ENCODE measurements at regions not wholly inside any gene's neighbourhood (a gene's known extent, or its start where the extent isn't known, plus 50 kb on each side); places are given as distances from the start of the nearest gene placed in this dataset.

DNA sequence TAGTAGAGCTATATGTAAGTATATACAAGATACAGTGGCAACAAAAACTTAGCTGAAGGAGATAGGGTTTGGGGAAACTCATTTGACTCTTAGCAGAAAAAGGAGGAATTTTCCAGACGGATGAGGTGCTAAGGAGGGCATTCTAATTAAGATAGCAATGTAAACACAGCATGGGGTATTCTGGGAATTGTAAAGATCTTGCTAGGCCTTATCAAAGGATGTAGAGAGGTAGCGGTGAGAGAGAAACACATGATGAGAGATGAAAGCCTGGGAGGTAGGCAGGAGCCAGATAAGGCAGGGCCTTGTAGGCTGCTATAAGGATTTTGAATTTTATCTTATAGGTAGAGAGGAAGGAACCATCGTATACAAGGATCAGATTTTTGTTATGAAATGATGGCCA, 106.6 kb upstream of the KCNN2 start:
- H3K36me3 ChIP-seq (ENCODE audit: control insufficient read depth in 3 of 3, insufficient read depth in 3 of 3, low read length in 3 of 3), result no peaks in the 10 kb centered on the region
- H3K9me3 ChIP-seq (ENCODE audit: control insufficient read depth in 3 of 3, low read length in 3 of 3), result no peaks in the 10 kb centered on the region

DNA sequence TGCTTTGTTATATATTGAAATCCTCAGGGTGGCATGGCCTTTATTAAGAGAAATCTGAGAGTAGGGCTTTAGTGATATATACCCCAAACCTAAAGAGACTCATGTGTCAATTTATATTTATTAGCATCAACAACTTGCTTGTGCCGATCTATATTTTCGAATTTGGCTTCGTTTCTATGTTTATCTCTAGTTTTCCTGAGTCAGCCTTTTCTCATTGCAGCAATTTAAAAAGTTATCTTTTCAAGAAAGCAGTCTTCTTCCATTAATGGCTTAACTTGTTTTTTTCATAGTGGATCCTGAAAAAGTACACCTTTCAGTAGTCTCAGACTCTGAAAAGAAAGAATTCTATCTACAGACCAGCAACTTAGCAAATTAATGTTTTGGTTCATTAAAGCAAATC, 99.9 kb upstream of the KCNN2 start:
- Histone ChIP-seq H3K36me3 (ENCODE audit: control insufficient read depth in 3 of 3, insufficient read depth in 3 of 3, low read length in 3 of 3) (no peaks in the 10 kb centered on the region), H3K4me3 (ENCODE audit: low read length in 3 of 3) (no peak overlapping the region), H3K9me3 (ENCODE audit: control insufficient read depth in 3 of 3, low read length in 3 of 3) (no peaks in the 10 kb centered on the region), H3K4me1 (ENCODE audit: control insufficient read depth in 3 of 3, insufficient read depth in 3 of 3, low read length in 3 of 3) (no peaks in the 10 kb centered on the region), H3K27ac (ENCODE audit: low read depth, low read length) (no peak overlapping the region), H3K27me3 (ENCODE audit: control insufficient read depth in 3 of 3, insufficient read depth in 3 of 3, low read length in 3 of 3) (no peaks in the 10 kb centered on the region), H3K9ac (ENCODE audit: low read depth in 1 of 3, low read length in 3 of 3) (no peak overlapping the region)

More for the DNA sequence above, 106.6 kb upstream of the KCNN2 start:
- H3K27ac ChIP-seq (ENCODE audit: low read depth, low read length), result no peak overlapping the region
- H3K4me1 ChIP-seq (ENCODE audit: control insufficient read depth in 3 of 3, insufficient read depth in 3 of 3, low read length in 3 of 3), result no peaks in the 10 kb centered on the region
- H3K27me3 ChIP-seq (ENCODE audit: control insufficient read depth in 3 of 3, insufficient read depth in 3 of 3, low read length in 3 of 3), result no peaks in the 10 kb centered on the region
- no peak overlapping the region for H3K4me3 ChIP-seq (ENCODE audit: low read length in 3 of 3)
- H3K9ac ChIP-seq (ENCODE audit: low read depth in 1 of 3, low read length in 3 of 3), result no peak overlapping the region

DNA sequence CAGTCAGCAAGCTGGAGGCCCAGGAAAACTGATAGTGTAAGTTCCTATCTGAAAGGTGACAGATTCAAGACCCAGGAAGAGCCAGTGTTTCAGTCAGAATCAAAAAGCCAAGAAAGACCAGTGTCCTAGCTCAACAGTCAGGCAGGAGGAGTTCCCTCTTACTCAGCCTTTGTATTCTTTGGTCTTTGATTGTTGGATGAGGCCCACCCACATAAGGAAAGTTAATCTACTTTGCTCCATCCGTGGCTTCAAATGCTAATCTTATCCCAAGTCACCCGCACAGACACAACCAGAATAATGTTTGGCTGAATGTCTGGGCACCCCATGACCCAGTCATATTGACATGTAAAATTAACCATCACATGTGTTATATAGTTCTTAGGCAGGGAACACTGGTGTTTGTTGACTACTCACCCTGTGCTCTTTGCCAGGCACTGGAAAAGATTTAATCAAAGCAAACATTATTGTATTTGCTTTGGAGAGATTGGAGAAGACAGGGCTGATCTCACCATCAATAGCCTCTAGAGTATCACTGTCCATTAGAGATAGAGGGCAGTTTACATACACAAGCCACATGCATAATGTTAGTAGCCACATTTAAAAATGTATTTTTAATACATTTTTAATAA, 96.3 kb upstream of the KCNN2 start:
- Histone ChIP-seq H3K27me3 (ENCODE audit: control insufficient read depth in 3 of 3, insufficient read depth in 3 of 3, low read length in 3 of 3) (no peaks in the 10 kb centered on the region), H3K9me3 (ENCODE audit: control insufficient read depth in 3 of 3, low read length in 3 of 3) (no peaks in the 10 kb centered on the region), H3K4me3 (ENCODE audit: low read length in 3 of 3) (no peak overlapping the region), H3K36me3 (ENCODE audit: control insufficient read depth in 3 of 3, insufficient read depth in 3 of 3, low read length in 3 of 3) (no peaks in the 10 kb centered on the region), H3K4me1 (ENCODE audit: control insufficient read depth in 3 of 3, insufficient read depth in 3 of 3, low read length in 3 of 3) (no peaks in the 10 kb centered on the region), H3K9ac (ENCODE audit: low read depth in 1 of 3, low read length in 3 of 3) (no peak overlapping the region), H3K27ac (ENCODE audit: low read depth, low read length) (no peak overlapping the region)

DNA sequence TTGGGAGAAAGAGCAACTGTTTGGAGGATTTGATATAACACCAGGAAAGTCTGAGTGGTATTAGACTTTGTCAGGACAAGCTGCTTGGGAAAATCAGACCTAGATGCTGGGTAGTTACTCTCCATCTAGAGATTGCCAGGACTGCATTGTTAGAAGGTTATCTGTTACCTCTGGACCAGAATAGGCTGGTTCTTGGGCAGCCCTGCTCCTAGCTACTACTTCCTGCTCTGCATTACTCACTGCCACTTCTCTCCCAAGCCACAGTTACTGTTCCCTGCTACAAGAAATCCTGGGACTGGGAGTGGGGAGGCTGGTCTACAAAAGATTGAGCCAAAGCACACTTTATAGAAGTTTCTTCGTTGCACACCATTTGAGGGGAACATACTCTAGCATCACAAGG, 95.5 kb upstream of the KCNN2 start:
- Histone ChIP-seq H3K27ac (ENCODE audit: low read depth, low read length) (no peak overlapping the region), H3K27me3 (ENCODE audit: control insufficient read depth in 3 of 3, insufficient read depth in 3 of 3, low read length in 3 of 3) (no peaks in the 10 kb centered on the region), H3K4me1 (ENCODE audit: control insufficient read depth in 3 of 3, insufficient read depth in 3 of 3, low read length in 3 of 3) (no peaks in the 10 kb centered on the region), H3K9ac (ENCODE audit: low read depth in 1 of 3, low read length in 3 of 3) (no peak overlapping the region), H3K36me3 (ENCODE audit: control insufficient read depth in 3 of 3, insufficient read depth in 3 of 3, low read length in 3 of 3) (no peaks in the 10 kb centered on the region), H3K4me3 (ENCODE audit: low read length in 3 of 3) (no peak overlapping the region), H3K9me3 (ENCODE audit: control insufficient read depth in 3 of 3, low read length in 3 of 3) (no peaks in the 10 kb centered on the region)

DNA sequence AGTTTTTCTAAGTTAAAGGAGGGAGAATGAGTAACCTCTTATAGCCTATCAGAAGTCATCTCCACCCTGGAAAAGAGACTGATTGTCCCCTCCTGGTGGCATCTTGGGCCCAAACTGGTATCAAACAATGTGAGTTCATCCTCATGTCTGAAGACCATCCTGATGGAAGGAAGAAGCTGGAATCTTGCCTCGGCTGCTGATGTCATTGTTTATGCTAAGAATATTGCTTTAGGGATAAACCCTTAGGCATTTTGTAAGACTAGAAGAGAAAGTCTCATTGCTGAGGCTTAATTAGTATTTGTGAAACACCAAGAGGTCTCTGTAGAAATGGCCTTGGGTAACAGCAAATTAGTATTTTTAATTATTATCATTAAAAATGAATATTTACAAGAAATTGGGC, 65.7 kb upstream of the KCNN2 start:
- H3K9ac ChIP-seq (ENCODE audit: low read depth in 1 of 3, low read length in 3 of 3), result no peak overlapping the region
- H3K4me3 ChIP-seq (ENCODE audit: low read length in 3 of 3), result no peak overlapping the region
- no peaks in the 10 kb centered on the region for H3K27me3 ChIP-seq (ENCODE audit: control insufficient read depth in 3 of 3, insufficient read depth in 3 of 3, low read length in 3 of 3)
- no peaks in the 10 kb centered on the region for H3K36me3 ChIP-seq (ENCODE audit: control insufficient read depth in 3 of 3, insufficient read depth in 3 of 3, low read length in 3 of 3)
- no peaks in the 10 kb centered on the region for H3K4me1 ChIP-seq (ENCODE audit: control insufficient read depth in 3 of 3, insufficient read depth in 3 of 3, low read length in 3 of 3)
- no peak overlapping the region for H3K27ac ChIP-seq (ENCODE audit: low read depth, low read length)
- no peaks in the 10 kb centered on the region for H3K9me3 ChIP-seq (ENCODE audit: control insufficient read depth in 3 of 3, low read length in 3 of 3)

DNA sequence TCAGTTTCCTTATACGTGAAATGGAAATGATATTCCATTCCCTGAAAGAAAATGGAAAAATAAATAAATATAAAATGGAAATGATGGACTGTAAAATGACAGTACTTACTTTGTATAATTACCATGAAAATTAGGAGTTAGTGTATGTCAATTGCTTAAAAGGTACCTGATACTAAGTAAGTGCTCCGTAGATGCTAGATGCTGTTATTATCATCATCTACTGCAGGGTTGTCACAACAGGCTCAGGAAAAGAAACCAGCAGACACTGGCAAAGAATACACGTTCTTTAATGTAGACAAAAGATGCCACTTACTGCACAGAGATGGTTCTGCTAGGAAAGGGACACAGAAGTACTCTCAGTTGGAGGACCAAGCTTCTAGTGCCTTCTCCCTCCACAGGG, 64.0 kb upstream of the KCNN2 start:
- no peaks in the 10 kb centered on the region for H3K4me1 ChIP-seq (ENCODE audit: control insufficient read depth in 3 of 3, insufficient read depth in 3 of 3, low read length in 3 of 3)
- no peaks in the 10 kb centered on the region for H3K27me3 ChIP-seq (ENCODE audit: control insufficient read depth in 3 of 3, insufficient read depth in 3 of 3, low read length in 3 of 3)
- H3K27ac ChIP-seq (ENCODE audit: low read depth, low read length), result no peak overlapping the region
- no peaks in the 10 kb centered on the region for H3K36me3 ChIP-seq (ENCODE audit: control insufficient read depth in 3 of 3, insufficient read depth in 3 of 3, low read length in 3 of 3)
- H3K9ac ChIP-seq (ENCODE audit: low read depth in 1 of 3, low read length in 3 of 3), result no peak overlapping the region
- H3K4me3 ChIP-seq (ENCODE audit: low read length in 3 of 3), result no peak overlapping the region
- no peaks in the 10 kb centered on the region for H3K9me3 ChIP-seq (ENCODE audit: control insufficient read depth in 3 of 3, low read length in 3 of 3)

DNA sequence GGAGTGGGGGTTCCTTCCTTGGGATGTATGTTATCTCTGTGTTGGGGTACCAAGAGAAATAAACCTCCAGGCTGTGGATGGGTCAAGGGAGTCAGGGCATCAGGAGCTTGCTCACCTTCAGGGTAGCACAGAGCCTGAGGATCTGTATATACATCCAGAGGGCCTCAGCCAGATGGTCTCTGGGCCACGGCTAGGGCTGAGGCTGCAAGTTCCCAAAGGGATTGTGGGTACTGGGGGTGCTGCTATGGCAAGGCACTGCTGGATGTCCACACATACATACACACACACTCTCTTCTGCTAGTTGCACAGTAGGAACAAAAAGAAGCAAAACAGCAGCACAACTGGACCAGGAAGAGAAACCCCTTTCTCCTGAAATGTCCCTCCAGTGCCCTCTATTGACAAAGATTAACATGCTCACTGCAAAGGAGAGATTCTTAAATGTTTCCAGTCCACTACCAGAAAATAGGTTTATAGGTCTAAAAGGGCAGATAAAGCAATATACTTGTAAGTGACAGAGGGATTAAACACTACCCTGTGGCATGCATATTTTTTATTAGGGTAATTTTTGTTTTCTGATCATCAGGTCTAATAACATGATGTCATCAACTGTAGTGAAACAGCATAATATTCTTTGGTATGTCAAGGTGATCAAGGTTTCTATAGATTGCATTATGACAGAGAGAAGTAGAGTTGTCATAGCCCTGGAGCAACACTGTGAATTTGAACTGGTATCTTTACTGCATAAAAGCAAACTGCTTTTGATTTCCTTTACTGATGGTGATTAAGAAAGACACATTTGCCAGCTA, 56.3 kb upstream of the KCNN2 start:
- no peak overlapping the region for H3K9ac ChIP-seq (ENCODE audit: low read depth in 1 of 3, low read length in 3 of 3)
- H3K4me3 ChIP-seq (ENCODE audit: low read length in 3 of 3), result no peak overlapping the region
- no peak overlapping the region for H3K27ac ChIP-seq (ENCODE audit: low read depth, low read length)

DNA sequence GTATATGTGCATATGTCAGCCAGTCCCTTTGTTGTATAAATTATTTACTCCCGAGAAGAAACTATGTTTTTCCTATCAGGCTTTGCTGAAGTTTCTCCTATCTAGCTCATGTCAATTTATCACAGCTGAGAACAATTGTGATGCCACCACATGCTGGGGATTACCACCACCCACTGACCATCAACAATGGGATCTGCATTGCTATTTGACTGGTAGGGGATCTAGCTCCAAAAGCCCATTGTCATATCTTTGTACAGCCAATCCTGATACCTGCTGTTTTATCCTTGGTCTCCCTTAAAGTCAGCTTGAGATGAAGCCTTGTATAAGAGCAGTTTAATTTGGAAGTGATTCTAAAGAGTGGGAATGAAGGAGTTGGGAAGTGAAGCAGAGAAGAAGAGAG, 53.9 kb upstream of the KCNN2 start:
- H3K9ac ChIP-seq (ENCODE audit: low read depth in 1 of 3, low read length in 3 of 3), result no peak overlapping the region
- no peaks in the 10 kb centered on the region for H3K27me3 ChIP-seq (ENCODE audit: control insufficient read depth in 3 of 3, insufficient read depth in 3 of 3, low read length in 3 of 3)
- no peaks in the 10 kb centered on the region for H3K9me3 ChIP-seq (ENCODE audit: control insufficient read depth in 3 of 3, low read length in 3 of 3)
- H3K4me1 ChIP-seq (ENCODE audit: control insufficient read depth in 3 of 3, insufficient read depth in 3 of 3, low read length in 3 of 3), result no peaks in the 10 kb centered on the region
- no peak overlapping the region for H3K4me3 ChIP-seq (ENCODE audit: low read length in 3 of 3)
- no peak overlapping the region for H3K27ac ChIP-seq (ENCODE audit: low read depth, low read length)
- H3K36me3 ChIP-seq (ENCODE audit: control insufficient read depth in 3 of 3, insufficient read depth in 3 of 3, low read length in 3 of 3), result no peaks in the 10 kb centered on the region

More for the DNA sequence above, 56.3 kb upstream of the KCNN2 start:
- Histone ChIP-seq H3K9me3 (ENCODE audit: control insufficient read depth in 3 of 3, low read length in 3 of 3) (no peaks in the 10 kb centered on the region), H3K4me1 (ENCODE audit: control insufficient read depth in 3 of 3, insufficient read depth in 3 of 3, low read length in 3 of 3) (no peaks in the 10 kb centered on the region), H3K27me3 (ENCODE audit: control insufficient read depth in 3 of 3, insufficient read depth in 3 of 3, low read length in 3 of 3) (no peaks in the 10 kb centered on the region), H3K36me3 (ENCODE audit: control insufficient read depth in 3 of 3, insufficient read depth in 3 of 3, low read length in 3 of 3) (no peaks in the 10 kb centered on the region)

DNA sequence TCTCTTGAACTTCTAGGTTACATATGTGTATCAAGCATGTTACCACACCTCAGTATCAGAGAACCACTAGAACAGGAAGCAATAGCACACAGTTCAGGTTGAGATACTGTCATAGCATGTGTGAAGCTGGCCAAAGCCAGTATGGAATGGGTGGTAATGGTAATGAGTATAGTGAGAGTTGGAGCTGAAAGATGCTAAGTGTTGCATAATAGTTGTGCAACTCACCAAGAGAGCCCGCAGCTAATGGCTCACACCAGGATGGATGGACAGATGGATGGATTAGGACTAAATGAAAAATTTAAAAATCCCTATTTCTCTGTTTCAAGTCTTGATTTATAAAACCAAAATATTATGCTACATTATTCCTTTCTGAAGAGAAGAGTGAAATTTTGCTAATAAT, 53.4 kb upstream of the KCNN2 start:
- H3K9me3 ChIP-seq (ENCODE audit: control insufficient read depth in 3 of 3, low read length in 3 of 3), result no peaks in the 10 kb centered on the region
- no peaks in the 10 kb centered on the region for H3K36me3 ChIP-seq (ENCODE audit: control insufficient read depth in 3 of 3, insufficient read depth in 3 of 3, low read length in 3 of 3)
- H3K27ac ChIP-seq (ENCODE audit: low read depth, low read length), result no peak overlapping the region
- H3K4me3 ChIP-seq (ENCODE audit: low read length in 3 of 3), result no peak overlapping the region
- no peak overlapping the region for H3K9ac ChIP-seq (ENCODE audit: low read depth in 1 of 3, low read length in 3 of 3)
- H3K4me1 ChIP-seq (ENCODE audit: control insufficient read depth in 3 of 3, insufficient read depth in 3 of 3, low read length in 3 of 3), result no peaks in the 10 kb centered on the region
- no peaks in the 10 kb centered on the region for H3K27me3 ChIP-seq (ENCODE audit: control insufficient read depth in 3 of 3, insufficient read depth in 3 of 3, low read length in 3 of 3)

DNA sequence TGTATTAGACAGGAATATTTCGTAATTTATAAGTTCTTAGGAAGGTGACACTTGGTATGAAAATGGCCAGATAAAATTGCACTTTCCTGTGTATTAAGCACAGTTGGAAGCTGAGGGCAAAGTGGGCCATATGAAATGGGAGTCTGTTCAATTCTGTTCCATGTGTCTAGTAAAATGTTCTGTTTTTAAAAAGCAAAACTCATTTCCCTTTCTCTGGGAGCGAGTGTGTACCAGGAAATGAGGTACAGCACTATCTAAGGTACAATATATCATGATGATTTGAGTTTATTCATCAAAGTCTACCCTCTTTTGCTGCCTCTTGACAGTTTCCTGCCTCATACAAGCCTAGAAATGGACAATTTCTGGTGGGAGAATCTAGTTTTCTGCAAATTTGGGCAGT, 51.2 kb upstream of the KCNN2 start:
- H3K4me3 ChIP-seq (ENCODE audit: low read length in 3 of 3), result no peak overlapping the region

More for the DNA sequence above, 51.2 kb upstream of the KCNN2 start:
- Histone ChIP-seq H3K4me1 (ENCODE audit: control insufficient read depth in 3 of 3, insufficient read depth in 3 of 3, low read length in 3 of 3) (no peaks in the 10 kb centered on the region), H3K36me3 (ENCODE audit: control insufficient read depth in 3 of 3, insufficient read depth in 3 of 3, low read length in 3 of 3) (no peaks in the 10 kb centered on the region), H3K9me3 (ENCODE audit: control insufficient read depth in 3 of 3, low read length in 3 of 3) (no peaks in the 10 kb centered on the region), H3K27ac (ENCODE audit: low read depth, low read length) (no peak overlapping the region), H3K9ac (ENCODE audit: low read depth in 1 of 3, low read length in 3 of 3) (no peak overlapping the region), H3K27me3 (ENCODE audit: control insufficient read depth in 3 of 3, insufficient read depth in 3 of 3, low read length in 3 of 3) (no peaks in the 10 kb centered on the region)

All from skeletal muscle tissue (tissue), 3 donors.